Progenitor cell of endocrine pancreas (in vitro differentiated cells): ENCODE measurements at regions not wholly inside any gene's neighbourhood (a gene's known extent, or its start where the extent isn't known, plus 50 kb on each side); places are given as distances from the start of the nearest gene placed in this dataset.

ENCODE experiments used
- DNase-seq: peaks from one replicate; pipeline ENCODE4 v3.0.0; 2021; ENCODE audit warnings: low spot score; ENCODE audit not compliant: unreplicated experiment
- H3K27ac Mint-ChIP-seq: 2 replicates; pipeline ENCODE4 v1.8.0; 2021; ENCODE audit warnings: mild to moderate bottlenecking, moderate library complexity, mixed read lengths
- H3K27me3 Mint-ChIP-seq: 2 replicates; pipeline ENCODE4 v1.8.0; 2021; ENCODE audit warnings: mixed read lengths
- H3K36me3 Mint-ChIP-seq: 2 replicates; pipeline ENCODE4 v1.8.0; 2022; ENCODE audit warnings: mixed read lengths; ENCODE audit not compliant: insufficient read depth
- H3K4me1 Mint-ChIP-seq: 2 replicates; pipeline ENCODE4 v1.8.0; 2021; ENCODE audit warnings: low read depth, mixed read lengths
- H3K4me3 Mint-ChIP-seq: 2 replicates; pipeline ENCODE4 v1.8.0; 2021; ENCODE audit warnings: low read depth, mild to moderate bottlenecking, moderate library complexity, mixed read lengths
- H3K9me3 Mint-ChIP-seq: 2 replicates; pipeline ENCODE4 v1.8.0; 2021; ENCODE audit warnings: low read depth, mixed read lengths
- CTCF ChIP-seq: fragments of 200-600 bp; sonication (generic); IDR thresholded peaks from one replicate; pipeline ENCODE4 v1.5.0; 2021; ENCODE audit warnings: antibody characterized with exemption, mild to moderate bottlenecking; ENCODE audit not compliant: unreplicated experiment

- Mint-ChIP-seq H3K4me3 (no peak overlapping the region), H3K36me3 (no peaks in the 10 kb centered on the region), H3K27me3 (no peaks in the 10 kb centered on the region), H3K27ac (no peak overlapping the region), H3K9me3 (peaks cover 6% of the 10 kb centered on the region), H3K4me1 (peaks cover 1% of the 10 kb centered on the region)
- no peak for DNase-seq
- no peak for TF ChIP-seq CTCF
Observed at GRCh38 chrX:127030016-127030748, 210.7 kb downstream of the PRR32 start.

- Mint-ChIP-seq H3K4me3 (no peak overlapping the region), H3K4me1 (peaks cover 3% of the 10 kb centered on the region), H3K27ac (no peak overlapping the region), H3K36me3 (no peaks in the 10 kb centered on the region), H3K27me3 (no peaks in the 10 kb centered on the region), H3K9me3 (no peaks in the 10 kb centered on the region)
- DNase-seq: no peak
- no peak for TF ChIP-seq CTCF
Observed at GRCh38 chrX:127037159-127037558, 217.6 kb downstream of the PRR32 start.

GRCh38 chrX:127038065-127038464 lies 218.5 kb downstream of the PRR32 start:
- no peak overlapping the region for H3K4me3 Mint-ChIP-seq
- H3K4me1 Mint-ChIP-seq: peaks cover 3% of the 10 kb centered on the region
- no peak for DNase-seq
- H3K27me3 Mint-ChIP-seq: no peaks in the 10 kb centered on the region
- TF ChIP-seq CTCF: peak; percentile 68
- no peaks in the 10 kb centered on the region for H3K9me3 Mint-ChIP-seq
- no peak overlapping the region for H3K27ac Mint-ChIP-seq
- H3K36me3 Mint-ChIP-seq: no peaks in the 10 kb centered on the region

GRCh38 chrX:127057891-127058619 lies 238.5 kb downstream of the PRR32 start:
- Mint-ChIP-seq H3K4me1 (no peaks in the 10 kb centered on the region), H3K27ac (no peak overlapping the region), H3K9me3 (peaks cover 21% of the 10 kb centered on the region), H3K36me3 (no peaks in the 10 kb centered on the region), H3K27me3 (no peaks in the 10 kb centered on the region), H3K4me3 (no peak overlapping the region)
- no peak for DNase-seq
- TF ChIP-seq CTCF: no peak

- Mint-ChIP-seq H3K27ac (no peak overlapping the region), H3K27me3 (no peaks in the 10 kb centered on the region), H3K4me1 (no peaks in the 10 kb centered on the region), H3K4me3 (no peak overlapping the region), H3K36me3 (no peaks in the 10 kb centered on the region), H3K9me3 (no peaks in the 10 kb centered on the region)
- DNase-seq: no peak
- no peak for TF ChIP-seq CTCF
Observed at GRCh38 chrX:127085939-127086338, 266.4 kb downstream of the PRR32 start.
